Panc1 (cell line): ENCODE measurements at regions not wholly inside any gene's neighbourhood (a gene's known extent, or its start where the extent isn't known, plus 50 kb on each side); places are given as distances from the start of the nearest gene placed in this dataset.
"Not testable (repeated sequence)": the region's sequence is repeated elsewhere in the genome, so short reads cannot be mapped to it uniquely, and the experiment has no call there.

Experiments used
- ATAC-seq: fragments of 200-7000 bp; cut with Tn5 transposase; 2 replicates; pipeline ENCODE4 v1.9.1; 2020; ENCODE audit warnings: mild to moderate bottlenecking, moderate library complexity
- BruUV-seq: library from RNA; stranded (reverse); fragments of 400-500 nt; replicated peaks from 2 replicates; lab custom pipeline; 2021; lab: Mats Ljungman, UMichigan
- CTCF ChIA-PET: fragments of 300-600 bp; sonication (Branson Sonifier 250); formaldehyde crosslinking; loops from one replicate; lab custom pipeline; 2022; ENCODE audit warnings: antibody characterized with exemption; lab: Charles Lee
- POLR2A ChIA-PET: fragments of 300-600 bp; sonication (Branson Sonifier 250); formaldehyde crosslinking; loops from one replicate; lab custom pipeline; 2022; ENCODE audit warnings: antibody characterized with exemption; lab: Charles Lee
- DNase-seq: peaks from one replicate; pipeline ENCODE4 v3.0.0-alpha.2; 2010; ENCODE audit warnings: low read depth, low spot score
- H3K27ac ChIP-seq: 2 replicates; pipeline ENCODE4 v1.5.1; 2011; ENCODE audit warnings: mild to moderate bottlenecking, low read length, inconsistent platforms
- H3K27me3 ChIP-seq: fragments of 200-500 bp; sonication (Bioruptor generic); 2 replicates; pipeline ENCODE4 v1.6.0; 2014; ENCODE audit warnings: low read length, inconsistent platforms; ENCODE audit not compliant: control insufficient read depth, insufficient read depth
- H3K36me3 ChIP-seq: fragments of 200-500 bp; sonication (Bioruptor generic); 2 replicates; pipeline ENCODE4 v1.5.1; 2014; ENCODE audit warnings: inconsistent platforms, mild to moderate bottlenecking, low read length, moderate library complexity; ENCODE audit not compliant: control insufficient read depth, insufficient read depth
- H3K4me1 ChIP-seq: 2 replicates; pipeline ENCODE4 v1.5.1; 2011; ENCODE audit warnings: inconsistent platforms, mild to moderate bottlenecking, low read length, moderate library complexity; ENCODE audit not compliant: control insufficient read depth, insufficient read depth
- H3K4me3 ChIP-seq, 2 experiments: 2 replicates each; pipeline ENCODE4 v1.5.1; 2011 to 2012; ENCODE audit warnings: low read depth in 2 of 2, low read length in 2 of 2, mild to moderate bottlenecking in 2 of 2, inconsistent platforms in 1 of 2, moderate library complexity in 1 of 2
- H3K9me3 ChIP-seq: fragments of 200-500 bp; sonication (Bioruptor generic); 2 replicates; pipeline ENCODE4 v1.5.1; 2014; ENCODE audit warnings: low read depth, mild to moderate bottlenecking, inconsistent platforms, low read length, moderate library complexity; ENCODE audit not compliant: control insufficient read depth, insufficient read depth
- REST ChIP-seq, 2 experiments: IDR thresholded peaks; 2 replicates each; pipeline ENCODE4 v1.6.1; 2011 to 2012; ENCODE audit warnings: low read depth in 2 of 2, control low read depth in 1 of 2, low read length in 1 of 2, mild to moderate bottlenecking in 1 of 2, moderate library complexity in 1 of 2; ENCODE audit not compliant: insufficient read depth in 1 of 2
- SIN3A ChIP-seq: IDR thresholded peaks from 2 replicates; pipeline ENCODE4 v1.6.1; 2012; ENCODE audit warnings: low read depth, mild to moderate bottlenecking, low read length, moderate library complexity, borderline replicate concordance; ENCODE audit not compliant: insufficient read depth
- TCF7L2 ChIP-seq: IDR thresholded peaks from 2 replicates; pipeline ENCODE4 v1.6.1; 2011; ENCODE audit warnings: mild to moderate bottlenecking, low read depth, low read length, inconsistent platforms
- in situ Hi-C: cut with HindIII; loops from 2 replicates; pipeline ENCODE4 v1.10.0; 2016; ENCODE audit warnings: low sequenced_read_pairs, low pct_unique_long_range_greater_than_20kb
- intact Hi-C: fragments of 100-400 bp; cut with micrococcal nuclease; formaldehyde crosslinking; loops from one replicate; pipeline ENCODE4 v1.10.0; 2022; ENCODE audit not compliant: unreplicated experiment
- TF ChIP-seq, protein P1 (sequence below): fragments of 450-650 bp; IDR thresholded peaks from 2 replicates; pipeline ENCODE4 v1.5.1; 2017; ENCODE audit warnings: mild to moderate bottlenecking

DNA sequence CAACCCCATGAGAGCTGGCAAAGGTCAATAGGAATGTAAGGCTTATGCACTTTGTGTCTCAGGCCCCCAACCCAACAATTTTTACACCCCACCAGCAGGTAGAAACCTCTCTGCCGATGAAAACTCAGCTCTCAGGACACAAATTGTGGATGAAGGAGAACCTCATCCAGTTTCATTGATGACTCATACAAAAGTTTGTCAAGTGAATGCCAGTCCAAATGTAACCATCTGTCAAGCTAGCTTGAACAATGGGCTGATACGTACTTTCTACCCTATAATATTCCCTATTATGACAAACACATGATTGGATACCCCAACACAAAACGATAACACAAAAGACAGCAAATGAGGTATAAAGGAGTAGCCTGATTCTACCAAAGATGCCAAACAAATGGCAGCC lies 321.2 kb upstream of the TMEFF2 start:
- TF ChIP-seq REST (IDR thresholded peaks at IDR 0.05; ENCODE audit: insufficient read depth in 1 of 2, low read depth in 2 of 2, low read length in 1 of 2) (no peak), SIN3A (no peak), TCF7L2 (no peak)
- TF ChIP-seq, protein P1, sequence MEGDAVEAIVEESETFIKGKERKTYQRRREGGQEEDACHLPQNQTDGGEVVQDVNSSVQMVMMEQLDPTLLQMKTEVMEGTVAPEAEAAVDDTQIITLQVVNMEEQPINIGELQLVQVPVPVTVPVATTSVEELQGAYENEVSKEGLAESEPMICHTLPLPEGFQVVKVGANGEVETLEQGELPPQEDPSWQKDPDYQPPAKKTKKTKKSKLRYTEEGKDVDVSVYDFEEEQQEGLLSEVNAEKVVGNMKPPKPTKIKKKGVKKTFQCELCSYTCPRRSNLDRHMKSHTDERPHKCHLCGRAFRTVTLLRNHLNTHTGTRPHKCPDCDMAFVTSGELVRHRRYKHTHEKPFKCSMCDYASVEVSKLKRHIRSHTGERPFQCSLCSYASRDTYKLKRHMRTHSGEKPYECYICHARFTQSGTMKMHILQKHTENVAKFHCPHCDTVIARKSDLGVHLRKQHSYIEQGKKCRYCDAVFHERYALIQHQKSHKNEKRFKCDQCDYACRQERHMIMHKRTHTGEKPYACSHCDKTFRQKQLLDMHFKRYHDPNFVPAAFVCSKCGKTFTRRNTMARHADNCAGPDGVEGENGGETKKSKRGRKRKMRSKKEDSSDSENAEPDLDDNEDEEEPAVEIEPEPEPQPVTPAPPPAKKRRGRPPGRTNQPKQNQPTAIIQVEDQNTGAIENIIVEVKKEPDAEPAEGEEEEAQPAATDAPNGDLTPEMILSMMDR = no peak
- intact Hi-C loops = no loop called here
- H3K27me3 ChIP-seq = no peaks in the 10 kb centered on the region
- ChIA-PET POLR2A (no interaction called here), CTCF (no interaction called here)
- no peak for ATAC-seq
- in situ Hi-C loops = no loop called here
- H3K9me3 ChIP-seq = no peaks in the 10 kb centered on the region
- BruUV-seq = no TSS peak
- no peak overlapping the region for H3K27ac ChIP-seq
- H3K4me1 ChIP-seq = no peaks in the 10 kb centered on the region
- H3K36me3 ChIP-seq = no peaks in the 10 kb centered on the region
- no peak for DNase-seq
- H3K4me3 ChIP-seq = no peak overlapping the region

GRCh38 chr2:192513575-192513974 lies 318.8 kb upstream of the TMEFF2 start:
- BruUV-seq = no TSS peak
- DNase-seq (no peak), ATAC-seq (no peak)
- Histone ChIP-seq H3K9me3 (no peaks in the 10 kb centered on the region), H3K4me1 (no peaks in the 10 kb centered on the region), H3K27me3 (no peaks in the 10 kb centered on the region), H3K27ac (no peak overlapping the region), H3K4me3 (no peak overlapping the region), H3K36me3 (no peaks in the 10 kb centered on the region)
- ChIA-PET CTCF (no interaction called here), POLR2A (interaction anchor here (0.6 kb wide), 1 partner anchor 25 kb away, joined by 5 read pairs; no protein-coding TSS in a partner anchor)
- intact Hi-C loops = no loop called here
- in situ Hi-C loops = no loop called here
- TF ChIP-seq TCF7L2 (no peak), SIN3A (no peak)

- H3K27ac ChIP-seq, ATAC-seq, H3K4me1 ChIP-seq, BruUV-seq, in situ Hi-C loops, H3K4me3 ChIP-seq, CTCF ChIA-PET, POLR2A ChIA-PET, H3K27me3 ChIP-seq, DNase-seq, H3K9me3 ChIP-seq, intact Hi-C loops, H3K36me3 ChIP-seq: not testable (repeated sequence)
Observed at GRCh38 chr2:192507836-192508450, 313.2 kb upstream of the TMEFF2 start.
